CD4-positive, alpha-beta T cell treated with Interleukin-1 beta for 1 hour (primary cell): ENCODE measurements at regions not wholly inside any gene's neighbourhood (a gene's known extent, or its start where the extent isn't known, plus 50 kb on each side); places are given as distances from the start of the nearest gene placed in this dataset.
"Not testable (repeated sequence)": the region's sequence is repeated elsewhere in the genome, so short reads cannot be mapped to it uniquely, and the experiment has no call there.

Source experiments
- DNase-seq, 2 donors: peaks; one replicate each; pipeline ENCODE4 v3.0.0-alpha.2; 2020 to 2022

DNA sequence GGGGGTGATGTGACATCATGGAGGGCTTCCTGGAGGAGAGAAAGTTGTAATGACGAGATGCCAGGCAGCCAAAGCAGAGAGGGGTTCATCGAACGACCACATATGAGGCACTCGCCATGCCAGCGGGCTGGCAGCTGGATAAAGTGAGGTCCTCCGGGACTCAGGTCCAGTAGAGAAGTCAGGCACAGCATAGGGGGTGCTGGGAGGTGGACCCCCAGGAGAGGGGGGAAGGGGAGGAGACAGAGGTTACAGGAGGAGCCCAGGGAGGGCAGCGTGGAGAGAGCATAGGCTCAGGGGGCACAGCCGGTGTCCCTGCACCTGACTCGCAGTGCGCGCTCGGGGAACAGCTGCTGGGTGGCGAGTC is 174.7 kb downstream of the BMP7 start:
- no peak for DNase-seq

DNA sequence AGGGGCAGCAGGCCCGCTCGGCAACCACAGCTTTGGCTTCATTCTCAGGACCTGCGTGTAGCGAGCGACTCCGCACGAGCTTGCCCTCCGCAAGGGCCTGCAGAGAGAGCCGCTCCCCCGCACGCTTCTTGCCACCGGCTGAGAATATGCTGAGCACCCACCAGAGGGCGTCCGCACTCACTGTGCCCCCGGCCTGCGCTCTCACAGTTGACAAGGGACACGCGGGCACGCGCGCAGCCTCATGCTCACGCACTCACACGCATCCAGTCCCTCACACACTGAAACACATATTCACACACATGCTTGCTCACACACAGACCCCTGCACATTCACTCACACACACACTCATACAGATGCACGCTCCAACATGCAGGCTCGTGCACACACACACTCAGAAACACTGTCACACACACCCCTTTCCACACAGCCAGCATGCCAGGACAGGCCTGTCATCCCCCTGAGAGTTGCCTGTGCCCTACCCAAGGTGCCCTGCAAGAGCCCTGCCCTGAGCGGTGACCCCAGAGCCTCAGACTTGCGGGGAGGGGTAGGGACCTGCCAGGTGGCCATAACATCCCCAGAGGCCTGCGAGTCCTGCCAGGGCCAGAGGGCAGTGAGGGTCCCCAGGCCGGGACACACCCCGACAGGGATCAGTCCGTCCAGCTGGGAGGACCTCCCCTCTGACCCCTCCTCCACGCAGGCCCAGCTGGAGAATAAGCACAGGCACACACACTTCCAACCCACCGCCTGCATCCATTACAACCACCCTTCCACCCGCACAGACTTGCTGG is 174.1 kb downstream of the BMP7 start:
- DNase-seq, result peak; percentile 27 to 44

DNA sequence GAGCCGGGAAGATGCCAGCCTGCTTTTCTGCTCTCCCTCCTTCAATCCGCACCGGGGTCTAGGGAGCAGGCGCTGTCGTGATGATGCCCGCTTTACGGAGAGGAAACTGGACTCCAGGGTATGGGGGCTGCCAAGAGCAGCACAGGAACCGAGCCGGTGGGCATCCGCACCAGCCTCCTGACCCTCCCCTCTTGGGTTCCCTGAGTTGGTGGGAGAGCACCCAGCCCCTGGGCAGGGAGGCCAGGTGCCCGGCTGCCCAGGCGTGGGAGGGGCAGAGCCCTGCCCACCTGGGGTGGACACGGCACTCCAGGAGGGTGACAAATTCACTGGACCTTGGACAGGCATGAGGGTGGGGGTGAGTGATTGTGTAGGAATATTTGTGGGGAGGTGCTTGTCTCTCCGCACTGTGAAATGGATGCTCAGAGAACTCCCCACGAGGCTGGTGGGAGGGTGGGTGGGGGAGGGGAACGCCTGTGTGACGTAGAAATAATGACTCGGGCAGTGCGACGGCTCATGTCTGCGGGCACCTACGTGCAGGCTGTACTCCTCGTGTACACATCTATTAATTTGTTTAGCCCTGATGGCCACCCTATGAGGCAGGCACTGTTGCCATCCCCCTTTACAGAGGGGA is 173.4 kb downstream of the BMP7 start:
- no peak for DNase-seq

DNA sequence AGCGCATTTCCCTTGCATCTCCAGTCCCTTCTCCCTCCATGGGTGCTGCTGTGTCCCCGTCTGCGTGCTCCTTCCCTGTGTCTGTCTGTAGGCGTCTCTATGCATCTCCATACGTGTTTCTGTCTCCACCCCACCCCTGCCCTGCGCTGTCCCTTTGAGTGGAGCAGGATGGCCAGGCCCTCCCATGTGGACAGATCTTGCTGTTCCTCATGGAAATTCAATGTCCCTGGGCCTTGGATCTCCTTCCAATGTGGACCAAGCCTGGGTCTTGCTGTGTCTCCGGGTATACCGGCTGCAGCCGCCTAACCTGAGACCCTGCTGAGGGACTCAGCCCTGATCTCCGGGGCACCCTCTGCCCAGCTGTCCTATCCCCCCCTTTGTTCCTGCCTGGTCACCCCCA is 172.7 kb downstream of the BMP7 start:
- DNase-seq, result no peak

DNA sequence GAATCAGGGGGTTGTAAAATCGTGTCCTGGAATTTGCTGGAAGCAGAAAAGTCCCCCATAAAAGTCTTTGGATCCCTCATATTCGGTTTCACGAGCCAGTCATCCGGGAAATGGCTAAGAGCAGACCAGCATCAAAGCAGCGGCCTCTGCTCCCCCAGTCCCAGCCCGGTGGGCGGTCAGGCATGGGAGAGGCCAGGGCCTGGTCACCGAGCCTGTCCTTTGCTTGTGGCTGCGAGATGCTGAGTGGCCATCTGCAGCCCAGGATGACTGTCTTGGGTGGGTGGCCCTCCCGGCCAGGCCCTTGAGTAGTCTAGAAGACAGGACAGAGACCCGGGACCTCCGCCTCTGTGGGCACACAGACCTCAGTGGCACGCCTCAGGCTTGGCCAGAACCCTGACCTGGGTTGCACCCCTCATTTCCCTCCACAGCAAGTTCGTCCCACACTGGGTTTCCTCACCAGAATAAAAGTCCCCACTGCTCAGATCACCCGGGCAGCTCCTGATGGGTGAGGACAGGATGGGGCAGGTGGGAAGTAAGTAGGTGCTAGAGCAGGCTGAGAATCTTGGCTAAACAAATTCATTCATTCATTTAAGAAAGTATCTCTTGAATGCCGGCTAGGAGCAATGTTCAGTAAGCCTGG is 172.1 kb downstream of the BMP7 start:
- no peak for DNase-seq

DNA sequence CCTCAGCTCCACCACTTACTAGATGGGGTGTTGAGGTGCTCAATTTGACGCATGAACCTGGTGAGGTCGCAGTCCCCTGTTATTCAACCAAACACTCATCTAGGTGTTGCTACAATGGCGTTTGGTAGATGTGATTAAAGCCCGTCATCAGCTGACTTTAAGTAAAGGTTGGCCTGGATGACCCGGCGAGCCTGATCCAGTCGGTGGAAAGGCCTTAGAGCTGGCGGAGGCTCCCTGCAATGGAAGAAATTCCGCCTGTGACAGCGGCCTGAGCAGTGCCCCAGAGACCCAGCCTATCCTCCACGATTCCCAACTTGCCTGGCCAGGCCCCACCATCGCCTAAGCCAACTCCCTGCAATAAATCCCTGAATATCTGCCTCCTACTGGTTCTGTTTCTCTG is 171.4 kb downstream of the BMP7 start:
- DNase-seq, result no peak

DNA sequence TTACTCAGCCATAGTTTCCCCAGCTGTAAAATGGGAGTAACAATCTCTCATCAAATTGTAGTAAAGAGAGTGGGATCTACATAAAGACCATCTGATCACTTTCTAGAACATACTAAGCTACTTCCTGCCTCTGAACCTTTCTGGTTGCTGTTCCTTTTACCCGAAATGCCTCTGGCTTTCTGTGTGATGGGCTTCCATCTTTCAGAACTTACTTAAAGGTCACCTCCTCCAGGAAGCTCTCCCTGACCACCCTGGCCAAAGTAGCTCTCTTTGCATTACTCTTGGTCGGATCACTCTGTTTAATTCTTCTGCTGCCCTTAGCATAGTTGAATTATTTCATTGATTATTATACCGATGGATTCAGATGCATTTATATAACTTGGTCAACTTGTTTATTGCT is 171.0 kb downstream of the BMP7 start:
- no peak for DNase-seq

DNA sequence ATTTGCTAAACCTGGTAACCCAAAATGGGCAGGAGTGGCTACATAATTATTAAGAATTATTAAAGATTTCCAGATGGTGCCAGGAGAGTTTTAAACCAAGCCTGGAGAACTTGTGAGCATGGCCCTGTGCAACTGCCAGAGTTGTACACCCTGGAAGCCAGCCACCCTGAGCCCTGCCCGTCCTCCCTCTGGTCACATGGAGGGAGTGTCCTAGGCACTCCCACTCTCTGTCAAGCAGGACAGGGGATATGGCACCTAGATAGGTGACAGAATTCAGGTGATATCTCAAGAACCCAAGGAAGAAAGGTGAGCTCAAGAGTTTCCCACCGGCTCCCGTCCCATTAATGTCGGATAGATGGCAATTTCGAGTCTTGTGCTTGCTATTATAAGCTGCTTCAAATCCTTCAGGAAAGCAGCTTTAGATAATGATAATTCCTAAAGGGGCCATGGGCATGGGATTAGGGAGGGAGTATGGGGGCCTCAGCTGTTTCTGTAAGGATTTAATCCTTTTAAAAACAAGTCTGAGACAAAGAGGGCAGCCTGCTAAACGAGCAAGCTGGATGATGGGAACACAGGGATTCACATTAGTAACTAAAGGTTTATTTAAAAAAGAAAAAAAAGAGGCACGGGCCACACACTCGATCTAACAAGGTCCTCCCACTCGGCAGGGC is 169.1 kb downstream of the BMP7 start:
- no peak for DNase-seq

DNA sequence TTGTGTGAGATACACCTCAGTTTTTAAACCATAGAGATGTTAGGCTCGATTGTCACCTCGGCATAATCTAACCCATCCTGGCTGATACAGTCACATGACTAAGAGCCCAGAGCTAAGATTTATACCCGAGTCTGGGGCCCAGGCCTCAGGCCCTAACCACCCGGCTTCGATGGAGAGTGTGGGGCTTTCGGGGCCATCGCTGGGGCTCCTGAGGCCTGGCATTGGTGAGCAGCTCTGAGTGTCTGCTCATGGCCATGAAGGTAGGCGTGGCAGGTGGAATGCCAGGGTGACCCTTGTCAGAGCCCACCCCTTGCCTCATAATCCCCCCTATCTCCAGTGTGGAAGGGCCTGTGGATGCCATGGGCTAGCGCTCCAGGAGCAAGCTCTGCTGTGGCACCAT is 164.3 kb downstream of the BMP7 start:
- no peak for DNase-seq

DNA sequence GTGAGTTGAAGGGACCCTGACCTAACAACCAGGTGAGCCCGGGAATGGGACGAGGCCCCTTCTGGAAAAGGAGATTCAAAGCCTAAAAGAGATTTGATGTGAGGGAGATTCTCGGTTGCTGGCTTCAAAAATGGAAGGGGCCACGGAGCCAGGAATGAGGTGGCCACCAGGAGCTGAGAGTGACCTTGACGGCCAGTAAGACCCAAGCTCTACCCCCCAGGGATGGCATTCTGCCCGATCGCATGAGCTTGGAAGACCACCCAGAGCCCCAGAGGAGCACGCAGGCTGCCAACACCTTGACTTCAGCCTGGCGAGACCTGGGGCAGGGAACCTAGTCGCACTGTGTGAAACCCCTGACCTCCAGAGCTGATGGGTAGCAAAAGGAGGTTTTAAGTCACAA is 163.9 kb downstream of the BMP7 start:
- DNase-seq, result no peak

DNA sequence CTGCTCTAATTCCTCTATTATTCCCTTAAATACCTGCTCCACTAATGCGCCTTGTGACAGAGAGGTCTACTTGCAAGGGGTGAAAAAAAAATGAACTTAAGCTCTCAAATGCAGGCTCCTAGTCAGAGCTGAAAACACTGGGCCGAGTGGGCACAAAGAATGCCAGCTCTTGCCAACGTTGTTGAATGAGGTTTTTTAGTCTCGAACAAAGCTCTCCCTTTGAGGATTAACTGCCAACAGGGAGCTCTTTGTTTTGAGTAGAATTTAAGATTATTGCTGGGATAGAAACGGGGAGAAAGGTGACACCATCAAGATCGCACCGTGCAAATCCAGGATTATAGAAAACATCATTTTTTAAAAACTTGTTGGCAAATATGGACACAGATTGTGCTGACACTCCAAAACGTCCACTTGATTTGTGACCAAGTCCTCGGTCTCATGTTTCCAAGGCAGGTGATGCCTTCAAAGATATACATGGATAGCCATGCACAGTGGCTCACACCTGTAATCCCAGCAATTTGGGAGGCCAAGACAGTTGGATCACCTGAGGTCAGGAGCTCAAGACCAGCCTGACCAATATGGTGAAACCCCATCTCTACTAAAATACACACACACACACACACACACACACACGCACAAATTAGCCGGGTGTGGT is 163.2 kb downstream of the BMP7 start:
- no peak for DNase-seq

DNA sequence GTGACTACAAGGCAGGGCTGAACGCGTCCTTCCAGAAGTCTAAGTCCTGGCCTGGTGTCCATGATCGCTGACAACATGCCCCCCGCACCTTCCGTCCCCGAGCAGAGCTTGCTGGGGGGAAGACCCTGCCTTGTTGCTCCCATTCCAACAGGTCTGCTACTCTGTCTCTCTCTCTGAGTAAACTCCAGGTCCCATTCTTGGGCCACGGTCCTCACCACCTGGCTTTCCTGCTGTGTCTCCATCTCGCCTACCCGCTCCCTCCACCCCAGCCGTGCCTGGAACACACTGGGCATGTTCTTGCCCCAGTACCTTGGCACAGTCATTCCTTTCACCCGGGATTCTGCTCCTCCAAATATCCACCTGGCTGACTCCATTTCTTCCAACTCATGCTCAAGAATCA is 162.3 kb downstream of the BMP7 start:
- no peak for DNase-seq

DNA sequence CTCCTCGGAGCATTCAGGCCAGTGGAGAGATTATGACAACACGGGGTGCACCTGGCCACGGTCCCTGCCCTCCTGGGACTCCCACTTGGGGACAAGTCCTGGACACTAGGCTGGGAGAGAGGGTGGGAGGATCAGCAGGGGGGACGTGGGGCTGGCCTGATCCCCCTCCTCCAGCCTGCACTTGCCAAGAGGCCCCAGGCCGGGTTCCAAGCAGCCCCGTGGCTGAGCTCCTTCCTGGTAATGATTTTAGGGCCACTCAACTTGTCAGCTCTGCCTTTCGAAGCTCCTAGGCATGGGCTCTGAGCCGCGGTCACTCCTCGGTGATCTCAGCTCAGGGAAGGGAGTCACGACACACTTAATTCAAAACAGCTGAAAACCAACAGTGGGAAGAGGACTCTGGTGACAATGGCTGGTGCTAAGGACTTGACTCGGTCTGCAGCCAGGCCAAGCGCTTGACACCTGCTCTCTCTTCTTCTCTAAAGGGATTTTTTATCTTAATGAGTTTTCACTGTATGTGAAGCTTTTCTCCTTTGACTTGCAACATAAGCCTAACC is 161.7 kb downstream of the BMP7 start:
- no peak for DNase-seq

DNA sequence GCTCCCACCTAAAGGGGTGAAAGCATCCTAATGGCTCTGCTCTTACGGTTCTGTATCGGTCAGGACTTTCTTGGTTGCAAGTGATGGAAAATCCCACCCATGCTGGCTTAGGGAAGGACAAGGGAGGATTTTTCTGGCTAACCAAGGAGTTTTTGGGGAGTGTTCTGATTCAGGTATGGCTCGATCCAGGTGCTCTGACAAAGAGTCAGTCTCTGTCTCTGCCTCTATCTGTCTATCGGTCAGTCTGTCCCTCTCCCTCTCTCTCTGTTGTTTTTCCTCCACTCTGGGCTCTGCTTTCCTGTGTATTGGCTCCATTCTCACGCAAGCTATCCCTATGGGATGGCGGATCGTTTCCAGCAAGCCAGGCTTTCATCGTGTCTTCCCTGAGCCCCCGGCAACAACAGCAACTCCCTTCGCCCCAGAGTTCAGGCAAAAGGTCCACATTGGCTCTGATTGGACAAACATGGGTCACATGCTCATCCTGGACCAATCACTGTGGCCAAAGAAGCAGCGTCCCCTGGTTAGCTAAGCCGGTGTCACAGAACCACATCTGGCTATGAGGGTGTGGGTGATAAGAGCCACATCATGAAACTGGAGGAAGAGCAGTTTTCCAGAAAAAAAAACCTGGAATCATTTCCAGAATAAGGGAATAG is 160.3 kb downstream of the BMP7 start:
- no peak for DNase-seq

DNA sequence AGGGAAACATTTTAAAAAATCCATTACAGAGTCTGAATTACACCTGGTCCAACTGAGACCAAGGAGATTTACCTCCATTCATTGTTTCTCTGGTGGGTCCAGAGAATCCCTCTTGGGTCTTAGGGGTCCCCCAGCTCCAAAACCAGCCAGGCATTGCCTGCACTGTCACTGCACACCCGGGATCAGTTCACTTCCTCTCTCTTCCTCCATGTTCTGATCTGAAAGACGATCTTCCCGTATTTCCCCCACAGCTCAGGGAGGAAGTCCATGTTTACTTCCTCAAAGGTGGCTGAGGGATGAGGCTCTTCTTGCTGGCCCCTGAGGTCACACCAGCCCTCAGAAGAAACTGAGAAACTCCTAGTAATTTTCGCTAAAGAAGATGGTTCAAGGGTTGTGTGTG is 159.7 kb downstream of the BMP7 start:
- DNase-seq, result no peak

DNA sequence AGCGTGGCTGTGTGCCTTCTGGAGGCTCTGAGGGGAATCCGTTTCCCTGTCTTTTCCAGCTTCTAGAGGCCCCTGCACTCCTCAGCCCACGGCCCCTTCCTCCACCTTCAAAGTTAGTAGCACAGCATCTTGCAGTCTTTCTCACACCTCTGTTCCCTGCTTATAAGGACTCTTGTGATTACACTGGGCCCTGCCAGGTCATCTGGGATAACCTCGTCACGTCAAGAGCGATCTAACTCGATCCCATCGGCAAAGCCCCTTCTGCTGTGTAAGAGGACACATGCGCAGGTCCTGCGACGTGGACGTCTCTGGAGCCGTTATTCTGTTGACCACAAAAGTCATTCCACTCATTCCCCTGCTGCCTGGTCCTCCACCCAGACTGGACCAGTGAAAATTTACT is 159.2 kb downstream of the BMP7 start:
- DNase-seq, result no peak

DNA sequence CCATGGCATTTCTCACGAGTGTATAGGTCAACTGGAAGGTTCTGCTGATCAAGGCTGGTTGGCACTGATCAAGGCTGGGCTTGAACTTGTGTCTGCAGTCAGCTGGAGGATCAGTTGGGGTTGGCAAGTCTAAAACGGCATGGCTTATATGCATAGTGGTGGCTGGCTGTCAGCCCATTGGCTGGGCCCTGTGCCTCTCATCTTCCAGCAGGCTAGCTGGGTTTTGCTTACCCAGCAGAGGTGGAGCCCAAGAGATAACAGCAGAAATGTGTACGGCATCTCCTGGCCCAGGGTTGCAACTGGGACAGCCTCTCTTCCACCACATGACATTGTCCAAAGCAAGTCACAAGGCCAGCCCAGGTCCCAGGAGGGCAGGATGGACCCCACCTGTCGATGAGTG is 158.2 kb downstream of the BMP7 start:
- no peak for DNase-seq

DNA sequence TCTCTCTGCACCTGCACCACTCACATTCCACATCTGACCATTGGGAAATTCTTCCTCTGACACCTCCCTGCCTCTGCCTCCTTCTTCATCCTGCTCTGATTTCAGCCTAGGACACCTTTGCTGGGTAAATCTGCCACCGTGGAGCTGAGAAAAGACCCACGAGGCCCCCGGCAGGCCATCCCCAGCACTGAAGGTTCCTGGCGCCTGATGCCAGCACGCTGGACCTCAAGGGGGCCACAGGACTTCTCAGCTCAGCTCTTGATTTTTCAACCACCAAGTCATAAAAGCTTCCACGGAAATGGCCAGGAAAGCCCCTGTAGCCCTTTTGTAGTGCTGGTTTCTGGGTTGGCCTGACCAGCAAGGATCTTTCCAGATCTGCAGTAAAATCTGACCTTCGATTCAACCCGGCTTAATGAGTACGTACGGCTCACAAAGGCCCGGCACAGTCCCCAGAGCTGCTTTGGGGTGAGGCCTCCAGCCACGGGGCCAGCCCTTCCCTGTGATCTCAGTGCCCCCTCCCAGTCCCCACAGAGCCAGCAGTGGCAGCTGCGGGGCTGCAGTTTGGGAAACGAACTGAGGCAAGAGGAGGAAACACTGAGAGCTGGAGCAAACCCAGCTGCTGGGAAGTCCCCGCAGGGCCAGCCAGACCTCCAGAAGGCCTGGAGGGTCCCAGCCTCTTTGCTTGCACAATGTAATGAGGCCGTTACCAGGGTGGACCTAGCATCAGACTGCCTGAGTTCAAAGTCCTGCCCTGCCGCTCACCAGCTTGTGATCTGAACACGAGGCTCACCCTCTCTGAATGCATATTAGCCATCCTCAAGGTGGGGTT is 157.5 kb downstream of the BMP7 start:
- no peak for DNase-seq

DNA sequence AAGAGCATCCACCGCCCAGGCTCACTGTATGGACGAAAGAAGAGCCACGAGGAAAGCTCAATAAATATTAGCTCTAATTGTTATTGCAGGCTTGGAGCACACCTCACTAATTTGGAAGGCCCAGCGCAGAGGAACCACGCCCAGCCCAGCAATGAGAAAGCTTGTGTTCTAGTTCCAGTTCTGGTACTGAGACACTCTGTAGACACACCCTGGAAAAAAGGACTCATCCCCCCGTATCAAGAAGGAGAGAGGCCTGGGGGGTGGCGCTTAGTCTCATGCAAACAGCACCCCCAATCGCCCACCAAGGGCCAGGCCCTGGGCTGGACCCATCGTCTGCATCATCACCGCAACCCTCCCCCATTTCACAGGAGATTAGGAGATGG is 156.9 kb downstream of the BMP7 start:
- no peak for DNase-seq

DNA sequence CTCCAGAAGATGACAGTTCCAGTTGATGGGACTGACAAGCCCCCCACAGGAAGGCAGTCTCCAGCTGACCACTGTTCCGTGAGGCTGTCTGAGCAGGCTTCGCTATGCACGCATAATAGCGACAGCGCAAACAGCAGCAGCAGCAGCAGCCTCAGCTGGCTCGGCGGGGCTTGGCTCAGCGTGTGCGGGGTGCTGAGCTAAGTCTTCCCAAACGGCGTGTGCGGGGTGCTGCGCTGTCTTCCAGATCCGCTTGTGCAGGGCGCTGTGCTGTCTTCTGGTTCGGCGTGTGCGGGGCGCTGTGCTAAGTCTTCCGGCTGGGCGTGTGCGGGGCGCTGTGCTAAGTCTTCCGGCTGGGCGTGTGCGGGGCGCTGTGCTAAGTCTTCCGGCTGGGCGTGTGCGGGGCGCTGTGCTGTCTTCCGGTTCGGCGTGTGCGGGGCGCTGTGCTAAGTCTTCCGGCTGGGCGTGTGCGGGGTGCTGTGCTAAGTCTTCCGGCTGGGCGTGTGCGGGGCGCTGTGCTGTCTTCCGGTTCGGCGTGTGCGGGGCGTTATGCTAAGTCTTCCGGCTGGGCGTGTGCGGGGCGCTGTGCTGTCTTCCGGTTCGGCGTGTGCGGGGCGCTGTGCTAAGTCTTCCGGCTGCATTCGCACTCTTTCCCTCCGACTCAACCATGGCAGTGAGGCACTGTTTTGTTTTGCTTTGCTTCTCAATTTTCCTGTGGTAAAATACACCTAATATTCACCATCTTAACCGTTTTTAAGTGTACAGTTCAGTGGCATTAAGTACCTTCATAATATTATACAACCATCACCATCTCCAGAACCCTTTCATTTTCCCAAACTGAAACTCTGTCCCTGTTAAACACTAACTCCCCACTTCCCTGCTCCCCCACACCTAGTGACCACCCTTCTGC is 156.1 kb downstream of the BMP7 start:
- DNase-seq, result not testable (repeated sequence)

DNA sequence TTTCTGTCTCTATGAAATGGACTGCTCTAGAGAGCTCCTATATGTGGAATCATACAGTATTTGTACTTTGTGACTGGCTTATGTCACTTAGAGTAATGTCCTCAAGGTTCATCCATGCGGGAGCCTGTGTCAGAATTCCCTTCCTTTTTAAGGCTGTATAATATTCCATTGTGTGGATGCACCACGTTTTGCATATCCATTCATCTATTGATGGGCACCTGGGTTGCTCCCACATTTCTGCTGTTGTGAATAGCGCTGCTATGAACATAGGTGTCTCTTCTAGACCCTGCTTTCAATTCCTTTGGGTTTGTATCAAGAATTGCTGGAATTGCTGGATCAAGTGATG is 155.4 kb downstream of the BMP7 start:
- DNase-seq, result no peak
